ENCODE measurements at regions not wholly inside any gene's neighbourhood (a gene's known extent, or its start where the extent isn't known, plus 50 kb on each side); places are given as distances from the start of the nearest gene placed in this dataset.

DNA sequence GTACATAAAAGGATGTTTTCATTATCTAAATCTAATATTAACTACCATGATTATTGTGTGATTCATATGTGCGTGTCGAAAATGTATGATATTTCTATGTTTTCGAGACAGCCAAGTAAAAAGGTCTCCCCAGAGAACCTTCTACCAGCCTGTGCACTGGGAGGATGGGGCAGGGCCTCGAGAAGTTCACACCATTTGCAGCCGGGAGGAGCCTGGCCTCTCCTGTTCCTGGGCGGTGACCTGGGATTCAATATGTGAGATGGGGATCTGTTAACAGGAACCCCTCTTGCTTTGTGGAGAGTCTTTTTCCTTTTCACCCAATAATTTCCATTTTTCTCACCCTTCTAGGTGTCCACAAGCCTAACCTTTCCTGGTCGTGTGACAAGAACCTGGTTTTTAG, 189.3 kb downstream of the IPO8 start:
- DNase-seq: no peak

DNA sequence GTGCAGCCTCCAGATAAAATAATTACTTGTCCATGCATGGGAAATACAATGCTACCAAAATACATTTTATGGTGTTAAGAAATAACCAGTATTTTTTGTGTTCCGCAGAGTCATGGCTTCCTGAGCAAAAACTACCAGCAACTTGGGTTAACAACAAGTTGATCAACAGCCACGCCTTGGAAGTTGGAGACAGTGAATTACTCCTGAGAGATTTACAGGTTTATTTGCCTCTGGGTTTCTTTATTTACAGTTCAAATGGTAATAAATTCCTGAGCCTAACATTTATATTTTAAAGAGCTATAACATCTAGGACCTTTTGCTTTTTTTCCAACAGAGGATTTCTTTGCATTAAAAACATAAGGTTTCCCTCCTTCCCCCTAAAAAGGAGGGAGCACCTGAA, 194.0 kb downstream of the IPO8 start:
- no peak for DNase-seq

DNA sequence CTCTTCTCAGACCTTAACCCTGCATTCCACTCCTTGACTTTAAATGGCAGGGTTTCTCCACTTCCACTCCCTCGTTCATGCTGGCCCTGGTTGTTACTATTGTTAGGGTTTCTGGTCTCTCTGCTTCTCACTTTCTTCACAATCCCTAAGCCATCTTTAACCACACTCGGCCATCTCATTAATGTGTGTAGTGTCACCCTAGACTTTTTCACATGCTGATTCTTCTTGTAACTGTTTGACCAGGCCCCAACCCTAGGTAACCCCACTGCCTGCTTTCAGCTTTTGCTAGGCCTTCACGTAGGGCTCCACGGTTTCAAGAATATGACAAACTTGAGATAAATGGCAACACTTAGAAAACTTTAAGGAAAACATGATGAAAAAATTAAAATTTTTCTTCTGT, 195.1 kb downstream of the IPO8 start:
- no peak for DNase-seq

DNA sequence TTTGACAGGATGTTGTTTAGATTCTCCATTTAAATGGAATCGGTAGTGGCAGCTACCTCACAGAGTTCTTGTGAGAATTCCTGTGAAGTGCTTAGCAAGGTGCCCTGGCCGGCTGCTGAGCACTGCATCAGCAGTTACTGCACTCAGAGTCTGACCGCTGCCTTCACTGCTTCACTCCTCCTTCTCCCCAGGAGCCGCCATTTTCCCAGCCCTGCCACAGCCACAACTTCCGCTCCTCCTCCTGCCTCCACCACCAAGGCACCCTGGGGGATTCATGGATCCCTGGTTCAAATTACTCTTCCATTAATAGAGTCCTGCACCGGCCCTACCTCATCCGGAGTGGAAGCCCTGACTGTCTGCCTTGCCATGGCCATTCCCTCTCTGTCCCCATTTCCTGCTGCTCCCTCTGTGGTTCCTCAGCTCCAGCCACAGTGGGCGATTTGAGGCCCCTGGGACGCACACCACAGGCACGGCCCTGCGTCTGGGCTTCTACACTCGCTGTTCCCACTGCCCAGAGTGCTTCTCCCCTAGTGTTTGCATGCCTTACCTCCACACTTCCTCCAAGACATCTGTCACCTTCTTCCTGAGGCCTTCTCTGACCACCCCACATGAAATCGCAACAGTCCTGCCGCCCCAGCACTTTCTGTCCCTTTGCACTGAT, 210.3 kb downstream of the IPO8 start:
- DNase-seq: no peak

GRCh38 chr12:30484658-30485057, 211.0 kb downstream of the IPO8 start:
- DNase-seq: no peak

GRCh38 chr12:30482650-30483049, 213.0 kb downstream of the IPO8 start:
- no peak for DNase-seq

GRCh38 chr12:30473274-30473673, 222.4 kb downstream of the IPO8 start:
- DNase-seq: no peak

GRCh38 chr12:30466093-30466585, 229.5 kb downstream of the IPO8 start:
- DNase-seq: no peak

- no peak for DNase-seq
These were observed 232.0 kb downstream of the IPO8 start for GRCh38 chr12:30463636-30464035.

DNA sequence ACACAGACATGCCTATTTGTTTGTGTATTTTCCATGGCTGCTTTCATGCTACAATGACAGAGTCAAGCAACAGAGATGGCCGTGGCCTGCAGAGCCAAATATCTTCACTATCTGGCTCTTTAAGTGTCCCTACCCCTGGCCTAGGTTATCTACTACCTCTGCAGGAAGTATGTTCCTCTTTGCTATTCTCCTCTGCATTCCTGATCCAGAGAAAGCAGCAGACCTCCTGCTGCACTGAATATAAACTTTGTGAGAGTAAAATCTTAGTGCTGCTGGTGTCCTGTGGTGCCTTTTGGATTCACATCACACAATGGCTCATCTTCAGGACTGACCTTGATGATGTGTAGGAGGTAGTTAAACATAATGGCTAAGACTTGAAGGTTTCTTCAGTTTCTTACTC, 233.4 kb downstream of the IPO8 start:
- no peak for DNase-seq

DNA sequence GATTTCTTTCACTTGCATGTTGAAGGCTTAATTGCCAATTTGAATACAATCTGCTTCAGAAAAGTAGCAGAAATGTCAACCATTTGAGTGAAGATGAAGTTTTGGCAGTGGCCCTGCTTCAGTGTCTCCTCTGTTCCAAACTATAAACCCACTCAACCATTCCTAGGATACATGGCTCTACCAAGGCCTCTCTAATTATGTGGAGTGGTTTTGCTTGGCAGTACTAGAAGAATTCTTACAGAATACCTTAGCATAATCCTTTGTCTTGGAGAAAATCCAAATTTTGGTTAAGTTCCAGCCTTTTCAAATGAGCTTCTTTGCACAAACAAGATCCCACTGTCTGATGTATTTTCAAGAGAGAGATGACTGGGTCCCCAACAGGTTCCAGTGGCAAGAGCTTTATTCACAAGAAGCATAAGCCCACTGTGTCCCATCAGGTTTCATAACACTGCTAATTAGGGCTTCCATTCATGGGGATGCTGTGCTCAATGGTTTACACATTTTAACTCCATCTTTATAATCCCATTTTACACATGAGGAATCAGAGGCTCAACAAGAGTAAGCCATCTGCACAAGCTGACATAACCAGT, 234.5 kb downstream of the IPO8 start:
- no peak for DNase-seq

GRCh38 chr12:30458453-30458852, 237.2 kb downstream of the IPO8 start:
- DNase-seq: no peak

DNA sequence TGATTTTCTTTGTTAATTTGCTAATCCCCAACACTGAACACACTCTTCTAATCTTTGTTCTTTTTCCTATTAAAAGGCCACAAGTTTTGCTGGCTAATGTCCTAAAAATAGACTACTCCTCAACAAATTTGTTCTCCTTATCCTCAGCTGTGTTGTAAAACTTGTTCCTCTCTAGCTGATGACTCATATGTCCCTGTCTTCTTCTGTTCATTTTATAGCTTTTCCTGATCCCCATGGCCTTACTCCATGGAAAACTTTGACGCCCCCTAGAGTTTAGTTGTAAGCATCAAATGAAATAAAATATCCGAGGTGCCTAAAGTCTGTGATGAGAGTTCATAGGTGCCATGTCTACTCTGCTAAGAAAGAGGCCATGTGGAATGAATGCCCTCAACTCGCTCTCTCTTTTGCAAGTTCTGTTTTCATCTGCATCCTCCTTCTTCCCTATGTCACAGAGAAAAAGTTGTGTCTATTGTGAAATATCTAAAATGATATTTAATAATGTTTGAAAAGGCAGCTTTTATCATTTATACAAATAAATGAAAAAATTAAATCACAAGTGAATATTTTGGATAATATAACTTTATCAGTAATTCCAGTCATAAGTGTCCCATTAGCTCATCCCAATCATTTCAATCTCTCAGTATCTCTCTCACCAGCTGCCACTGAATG, 237.9 kb downstream of the IPO8 start:
- peak; percentile 38 for DNase-seq

DNA sequence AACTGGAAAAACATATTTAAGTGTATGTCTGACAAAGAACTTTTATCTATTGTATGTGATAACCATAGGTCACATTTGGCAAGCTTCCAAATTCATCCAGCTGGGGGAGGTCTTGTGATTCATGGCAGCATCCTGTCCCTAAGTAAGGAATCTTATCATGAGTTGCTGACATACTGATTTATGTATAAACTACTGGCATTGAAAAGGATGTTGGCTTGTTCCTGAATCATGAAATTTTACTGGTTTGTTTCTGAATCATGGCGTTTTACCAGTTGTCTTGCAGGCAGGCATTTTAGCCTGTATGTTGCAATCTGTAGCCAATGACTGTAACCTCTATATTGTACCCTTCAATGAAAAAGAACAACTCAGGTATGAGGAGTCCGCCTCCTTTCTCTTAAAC, 244.8 kb downstream of the IPO8 start:
- no peak for DNase-seq

GRCh38 chr12:30450226-30450625, 245.4 kb downstream of the IPO8 start:
- DNase-seq: no peak

GRCh38 chr12:30448038-30448437, 247.6 kb downstream of the IPO8 start:
- DNase-seq: no peak

- no peak for DNase-seq
These were observed 248.5 kb downstream of the IPO8 start for GRCh38 chr12:30447061-30447750.

GRCh38 chr12:30442461-30442860, 253.2 kb downstream of the IPO8 start:
- no peak for DNase-seq

DNA sequence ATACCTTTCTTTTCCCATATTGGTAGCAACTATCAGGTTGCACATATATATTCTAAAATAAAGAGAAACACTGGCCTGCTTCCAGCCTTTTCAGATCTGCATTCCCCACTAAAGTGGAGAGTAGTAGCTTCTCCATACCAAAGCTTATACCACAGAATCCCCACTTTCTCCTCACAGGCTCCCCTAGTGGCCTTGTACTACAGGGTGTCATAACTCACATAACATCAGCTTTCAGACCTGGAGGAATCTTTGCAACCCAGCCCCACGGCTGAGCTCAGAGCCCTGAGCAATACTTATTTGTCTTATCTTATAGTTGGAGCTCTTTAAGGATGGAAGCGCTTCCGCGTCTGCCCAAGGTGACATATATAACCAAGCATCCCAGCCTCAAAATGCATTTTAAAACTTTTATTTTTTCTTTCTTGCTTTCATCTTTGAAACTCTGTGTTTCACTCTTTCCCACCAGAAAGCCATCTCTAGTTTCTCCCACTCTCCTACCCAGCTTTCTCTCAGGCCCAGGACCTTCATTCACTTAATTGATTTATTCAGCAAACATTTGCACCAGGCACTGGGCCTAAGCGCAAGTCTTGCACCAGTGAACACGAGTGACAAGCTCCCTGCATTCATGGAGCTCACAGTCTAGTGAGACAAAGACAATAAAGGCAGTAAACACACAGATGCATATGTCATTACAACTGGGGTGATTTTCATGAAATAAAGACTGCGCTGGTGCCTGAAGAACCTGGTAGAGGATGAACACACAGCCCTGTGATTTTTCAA, 254.7 kb downstream of the IPO8 start:
- DNase-seq: peak; percentile 11

- no peak for DNase-seq
These were observed 256.5 kb downstream of the IPO8 start for GRCh38 chr12:30439201-30439600.

- peak; percentile 77 for DNase-seq
These were observed 257.0 kb downstream of the IPO8 start for GRCh38 chr12:30438601-30439041.

DNA sequence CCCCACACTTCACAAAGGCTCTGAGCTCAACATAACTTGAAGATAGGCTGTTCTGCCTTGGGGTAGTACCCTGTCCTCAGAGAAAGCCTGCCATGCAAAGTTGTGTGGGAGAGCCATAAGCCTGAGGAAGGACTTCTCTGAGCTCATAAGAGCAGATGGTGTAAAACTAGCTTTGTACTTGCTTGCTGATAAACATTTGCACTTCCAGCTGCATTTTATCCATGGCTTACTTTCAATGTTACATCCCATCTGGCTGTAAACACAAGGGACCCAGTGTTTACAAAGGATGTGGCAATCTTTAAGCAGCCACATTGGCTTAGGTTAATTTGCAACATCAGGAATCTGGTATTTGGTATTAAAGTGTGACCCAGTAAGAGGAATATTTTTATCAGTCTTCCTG, 258.1 kb downstream of the IPO8 start:
- DNase-seq: peak; percentile 92

DNA sequence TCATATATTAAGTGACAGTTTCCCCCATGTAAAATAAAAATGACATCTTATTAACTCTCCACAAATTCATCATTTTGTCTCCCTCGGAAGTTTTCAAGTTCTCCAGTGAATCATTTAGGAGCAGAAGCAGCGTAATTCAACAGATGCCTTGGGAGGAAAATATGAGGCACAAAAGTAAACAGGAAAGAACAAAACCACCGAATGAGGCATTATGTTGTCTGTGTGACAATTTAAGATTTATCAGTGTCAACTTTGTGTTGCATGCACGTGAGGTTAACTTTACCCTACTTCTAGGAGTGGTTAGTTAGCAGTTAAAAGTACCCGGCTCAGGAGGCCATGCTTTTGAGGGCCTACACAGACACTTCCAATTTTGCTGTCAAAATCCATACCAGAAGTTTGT, 258.6 kb downstream of the IPO8 start:
- no peak for DNase-seq

Measured in NCI-H1694 (cell line).